HG03095 (cell line): ENCODE measurements at regions not wholly inside any gene's neighbourhood (a gene's known extent, or its start where the extent isn't known, plus 50 kb on each side); places are given as distances from the start of the nearest gene placed in this dataset.

ENCODE experiments used
- ATAC-seq: cut with Tn5 transposase; IDR thresholded peaks from one replicate; pipeline ENCODE4 v1.9.1; 2021; ENCODE audit warnings: moderate library complexity; ENCODE audit not compliant: unreplicated experiment

DNA sequence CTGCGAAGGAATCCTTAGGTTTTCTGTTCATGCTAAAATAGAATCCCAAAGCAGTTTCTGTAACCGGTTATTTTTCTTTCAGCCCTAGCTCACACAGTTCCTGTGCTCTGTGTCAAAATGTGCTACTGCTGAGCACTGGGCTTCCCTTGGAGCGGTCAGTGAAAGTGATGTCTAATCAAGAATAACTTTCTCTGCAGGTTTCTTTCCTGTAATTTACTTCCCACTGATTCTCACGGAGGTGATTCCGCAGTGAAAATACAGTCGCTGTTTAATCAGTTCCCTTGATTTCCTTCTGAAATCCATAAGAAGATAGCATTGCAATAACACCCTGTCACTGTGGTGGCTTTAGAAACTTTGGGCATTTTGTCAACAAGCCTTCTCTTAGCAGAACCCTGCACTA lies 112.0 kb upstream of the ISL1 start:
- ATAC-seq, result no peak

DNA sequence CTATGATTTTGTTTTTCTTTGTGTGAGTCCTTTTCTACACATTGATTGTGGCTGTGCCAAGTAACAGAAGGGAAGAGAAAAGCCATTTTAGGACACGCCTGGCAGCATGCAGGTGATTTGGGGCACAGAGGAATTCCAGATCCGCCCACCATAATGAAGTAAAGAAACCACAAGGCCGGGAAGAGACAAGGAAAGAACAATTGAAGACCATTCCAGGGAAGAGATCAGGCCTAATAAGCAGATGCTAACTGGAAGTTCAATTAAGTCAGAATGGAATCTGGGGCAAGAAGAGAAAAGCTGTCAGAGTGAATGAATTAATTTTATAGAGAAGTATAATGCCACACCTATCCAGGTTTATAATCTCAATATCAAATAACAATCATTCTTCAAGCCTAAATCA lies 110.2 kb upstream of the ISL1 start:
- ATAC-seq, result no peak

DNA sequence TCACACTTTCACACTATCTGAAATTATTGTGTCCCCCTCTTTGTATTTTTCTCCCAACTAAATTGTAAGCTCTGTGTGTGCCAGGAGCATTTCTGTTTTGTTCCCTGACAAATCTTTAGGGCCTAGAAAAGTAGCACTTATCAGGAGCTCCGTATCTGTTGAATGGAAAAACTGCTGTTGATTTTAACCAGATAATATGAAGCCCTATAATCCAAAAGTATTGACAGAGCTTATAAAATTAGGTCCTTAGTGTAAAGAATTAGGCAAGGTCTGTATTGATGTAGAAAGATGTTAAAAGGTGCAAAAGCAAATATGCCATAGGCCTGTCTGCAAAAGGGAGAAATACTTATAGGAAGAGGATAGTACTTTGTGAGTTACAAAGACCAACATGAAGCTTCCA lies 109.4 kb upstream of the ISL1 start:
- ATAC-seq, result no peak

- ATAC-seq, result no peak
Observed at GRCh38 chr5:51275428-51275827, 107.8 kb upstream of the ISL1 start.

DNA sequence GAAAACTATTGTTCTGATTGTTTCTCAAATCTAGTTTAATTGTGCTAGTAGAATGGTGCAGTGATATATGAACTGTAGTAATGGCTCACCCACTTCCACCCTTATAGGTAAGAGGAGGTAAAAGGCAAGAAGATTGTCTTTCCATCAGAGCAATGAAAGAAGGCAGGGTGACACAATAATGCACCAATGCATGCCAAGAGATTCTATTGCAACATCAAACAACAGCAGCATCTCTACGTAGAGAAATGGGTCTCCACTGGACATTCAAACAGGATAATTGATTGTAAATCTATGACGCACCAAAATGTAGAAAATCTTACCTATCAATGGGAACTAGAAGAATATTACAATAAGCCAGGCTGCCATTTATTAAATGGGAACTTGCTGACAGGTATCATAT lies 107.0 kb upstream of the ISL1 start:
- no peak for ATAC-seq

GRCh38 chr5:51278539-51278938 lies 104.7 kb upstream of the ISL1 start:
- no peak for ATAC-seq

DNA sequence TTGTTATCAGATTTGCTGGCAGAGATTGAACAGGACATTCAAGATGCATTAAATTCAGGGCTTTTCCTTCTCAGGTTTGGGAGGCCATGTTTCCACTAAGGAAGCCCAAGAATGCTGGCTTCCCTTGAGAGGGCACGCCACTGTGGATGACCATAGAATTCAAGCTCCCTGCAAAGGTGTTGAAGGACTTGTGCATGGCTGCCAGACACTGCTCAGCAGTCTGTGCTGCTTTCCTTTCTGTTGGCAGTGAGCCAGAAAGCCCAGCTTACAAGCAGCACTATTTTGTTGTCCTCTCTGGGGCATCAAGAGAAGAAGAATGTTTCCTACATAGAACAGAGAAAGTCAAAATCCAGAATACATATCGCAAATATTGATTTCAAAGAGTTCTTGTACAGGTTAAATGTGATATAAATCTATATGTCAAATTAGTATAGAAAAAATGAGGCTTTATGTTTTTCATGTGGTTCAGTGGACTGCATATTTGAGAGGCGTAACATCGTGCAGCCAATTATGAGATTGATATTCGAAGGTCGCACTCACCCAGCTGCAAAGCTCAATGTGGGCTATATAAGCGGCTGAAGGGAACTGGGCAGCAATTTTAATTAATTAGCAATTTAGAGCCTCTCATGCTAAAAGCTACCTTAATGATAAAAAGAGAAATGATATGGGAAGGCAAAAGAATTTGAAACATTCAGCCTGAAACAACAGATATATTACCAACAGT lies 103.1 kb upstream of the ISL1 start:
- no peak for ATAC-seq

GRCh38 chr5:51286046-51286445 lies 97.2 kb upstream of the ISL1 start:
- no peak for ATAC-seq

- ATAC-seq, result no peak
Observed at GRCh38 chr5:51302343-51302742, 80.9 kb upstream of the ISL1 start.

- ATAC-seq, result no peak
Observed at GRCh38 chr5:51326844-51327243, 56.4 kb upstream of the ISL1 start.
